ENCODE measurements at regions not wholly inside any gene's neighbourhood (a gene's known extent, or its start where the extent isn't known, plus 50 kb on each side); places are given as distances from the start of the nearest gene placed in this dataset.

DNA sequence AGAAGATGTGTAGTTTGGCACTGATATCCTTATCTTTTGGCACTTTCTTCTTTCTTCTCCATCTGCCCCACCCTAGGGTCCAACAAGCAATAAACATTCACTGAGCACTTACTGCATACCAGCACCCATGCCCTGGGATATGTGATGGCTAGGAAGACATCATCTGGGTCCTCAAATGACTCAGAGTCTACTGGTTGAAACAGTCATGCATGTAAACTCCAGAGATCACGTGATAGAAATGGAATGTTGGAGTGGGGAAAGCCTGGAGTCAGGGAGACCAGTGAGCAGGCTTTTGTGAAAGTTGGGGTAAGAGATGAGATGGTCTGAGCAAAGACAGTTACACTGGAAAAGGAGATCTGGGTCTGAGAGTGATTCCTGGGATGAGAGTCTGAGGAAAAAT, 724.9 kb upstream of the TENM4 start:
- TF ChIP-seq, protein P1, sequence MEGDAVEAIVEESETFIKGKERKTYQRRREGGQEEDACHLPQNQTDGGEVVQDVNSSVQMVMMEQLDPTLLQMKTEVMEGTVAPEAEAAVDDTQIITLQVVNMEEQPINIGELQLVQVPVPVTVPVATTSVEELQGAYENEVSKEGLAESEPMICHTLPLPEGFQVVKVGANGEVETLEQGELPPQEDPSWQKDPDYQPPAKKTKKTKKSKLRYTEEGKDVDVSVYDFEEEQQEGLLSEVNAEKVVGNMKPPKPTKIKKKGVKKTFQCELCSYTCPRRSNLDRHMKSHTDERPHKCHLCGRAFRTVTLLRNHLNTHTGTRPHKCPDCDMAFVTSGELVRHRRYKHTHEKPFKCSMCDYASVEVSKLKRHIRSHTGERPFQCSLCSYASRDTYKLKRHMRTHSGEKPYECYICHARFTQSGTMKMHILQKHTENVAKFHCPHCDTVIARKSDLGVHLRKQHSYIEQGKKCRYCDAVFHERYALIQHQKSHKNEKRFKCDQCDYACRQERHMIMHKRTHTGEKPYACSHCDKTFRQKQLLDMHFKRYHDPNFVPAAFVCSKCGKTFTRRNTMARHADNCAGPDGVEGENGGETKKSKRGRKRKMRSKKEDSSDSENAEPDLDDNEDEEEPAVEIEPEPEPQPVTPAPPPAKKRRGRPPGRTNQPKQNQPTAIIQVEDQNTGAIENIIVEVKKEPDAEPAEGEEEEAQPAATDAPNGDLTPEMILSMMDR (IDR thresholded peaks at IDR 0.05; ENCODE audit: low read length, missing control alignments) = no peak
- DNase-seq (ENCODE audit: low read depth) = no peak

DNA sequence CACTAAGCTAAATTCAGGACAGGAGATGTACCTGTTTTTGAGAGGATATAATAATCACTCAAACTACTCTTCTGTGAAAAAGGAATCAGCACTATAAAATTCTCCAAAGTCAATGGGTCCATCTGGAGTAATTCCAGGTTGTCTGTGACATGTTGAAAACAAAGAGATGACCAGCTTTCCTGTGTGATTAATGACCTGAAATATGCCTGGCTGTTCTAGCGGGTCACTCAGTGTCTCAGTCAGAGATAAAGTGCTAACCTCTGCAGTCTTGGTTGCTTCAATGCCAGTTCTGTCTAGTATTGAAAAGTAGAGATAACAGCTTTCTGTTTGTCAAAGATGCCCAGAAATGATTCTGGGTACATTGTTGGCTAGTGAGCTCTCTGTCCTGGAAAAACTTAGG, 722.6 kb upstream of the TENM4 start:
- no peak for DNase-seq (ENCODE audit: low read depth)
- H3K4me3 ChIP-seq (replicated peaks; ENCODE audit: low read depth, low read length) = no peak overlapping the region
- TF ChIP-seq, protein P1 (IDR thresholded peaks at IDR 0.05; ENCODE audit: low read length, missing control alignments) = no peak

More for the DNA sequence above, 724.9 kb upstream of the TENM4 start:
- H3K4me3 ChIP-seq (replicated peaks; ENCODE audit: low read depth, low read length) = no peak overlapping the region

DNA sequence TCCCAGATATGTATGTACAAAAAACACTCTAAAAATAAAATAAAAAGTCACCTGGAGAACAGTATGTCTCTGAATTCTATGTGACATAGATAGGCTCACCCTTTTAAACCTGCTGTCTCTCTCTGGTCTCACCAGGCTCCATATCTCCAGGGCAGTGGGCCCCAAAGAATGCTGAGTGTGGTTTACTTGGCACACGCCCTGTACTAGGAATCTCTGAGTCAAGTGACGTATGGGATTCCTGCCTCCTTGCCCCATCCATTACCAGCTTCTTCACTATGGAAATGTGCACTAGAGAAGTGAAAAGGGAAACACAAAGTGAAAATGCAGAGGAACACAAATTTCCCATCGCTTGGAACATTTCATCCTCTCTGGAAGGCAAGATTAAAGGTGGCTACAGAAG, 722.2 kb upstream of the TENM4 start:
- no peak overlapping the region for H3K4me3 ChIP-seq (replicated peaks; ENCODE audit: low read depth, low read length)
- peak; percentile 33 for DNase-seq (ENCODE audit: low read depth)
- TF ChIP-seq, protein P1 (IDR thresholded peaks at IDR 0.05; ENCODE audit: low read length, missing control alignments) = no peak

DNA sequence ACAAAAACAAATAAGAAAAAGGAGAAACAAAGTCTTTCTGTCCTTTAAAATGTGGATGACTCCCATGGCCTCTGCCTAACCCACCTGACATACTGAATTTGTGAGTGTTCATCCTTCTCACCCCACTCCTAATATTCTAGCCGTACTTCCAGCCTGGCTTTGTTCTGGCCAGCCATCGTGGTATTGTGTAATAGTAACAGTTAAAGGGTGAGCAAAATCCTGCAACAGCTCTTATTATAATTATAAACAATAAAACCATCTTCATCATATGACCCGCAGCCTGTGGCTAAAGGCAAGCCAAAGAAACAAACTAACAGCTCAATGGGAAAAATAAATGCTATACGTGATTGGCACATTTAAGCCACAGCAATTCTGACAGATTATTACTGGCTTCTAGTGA, 721.6 kb upstream of the TENM4 start:
- H3K4me3 ChIP-seq (replicated peaks; ENCODE audit: low read depth, low read length) = no peak overlapping the region
- TF ChIP-seq, protein P1 (IDR thresholded peaks at IDR 0.05; ENCODE audit: low read length, missing control alignments) = no peak
- DNase-seq (ENCODE audit: low read depth) = no peak

DNA sequence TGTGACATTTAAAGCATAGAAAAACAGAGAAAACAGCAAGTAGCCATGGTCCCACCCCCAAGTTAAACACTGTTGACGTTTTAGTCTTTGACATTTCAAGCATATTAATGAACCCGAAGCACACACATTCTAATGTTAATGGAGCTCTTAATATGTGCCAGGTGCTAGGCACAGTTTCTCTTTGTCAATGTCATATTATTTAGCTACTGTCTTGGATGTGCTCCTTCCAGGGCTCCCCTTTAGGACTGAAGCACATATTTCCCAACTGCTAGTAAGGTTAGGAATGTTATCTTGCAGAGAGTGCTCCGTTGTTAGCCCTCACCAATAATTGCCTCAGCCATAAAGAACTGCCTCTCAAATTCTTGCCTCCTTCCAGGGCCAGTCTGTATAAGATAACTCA, 716.6 kb upstream of the TENM4 start:
- DNase-seq (ENCODE audit: low read depth) = no peak
- TF ChIP-seq, protein P1 (IDR thresholded peaks at IDR 0.05; ENCODE audit: low read length, missing control alignments) = no peak
- H3K4me3 ChIP-seq (replicated peaks; ENCODE audit: low read depth, low read length) = no peak overlapping the region

DNA sequence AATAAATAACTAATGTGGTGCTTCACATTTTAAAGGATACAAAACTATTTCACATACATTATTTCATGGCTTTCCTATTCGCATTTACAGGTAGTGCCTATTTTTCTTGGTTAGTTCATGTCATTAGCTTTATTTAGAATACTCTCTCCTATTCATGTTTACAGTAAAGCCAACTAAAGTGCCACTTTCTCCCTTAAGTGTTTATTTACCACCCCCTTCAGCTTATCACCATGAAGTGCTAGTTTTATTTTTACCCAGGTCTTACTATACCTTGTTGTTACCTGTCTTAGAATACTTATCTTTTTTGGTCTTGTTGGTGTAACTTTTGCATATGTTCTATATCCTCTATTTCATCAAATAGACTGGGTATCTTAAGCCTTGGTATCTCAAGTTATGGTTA, 715.2 kb upstream of the TENM4 start:
- H3K4me3 ChIP-seq (replicated peaks; ENCODE audit: low read depth, low read length) = no peak overlapping the region
- no peak for DNase-seq (ENCODE audit: low read depth)
- TF ChIP-seq, protein P1 (IDR thresholded peaks at IDR 0.05; ENCODE audit: low read length, missing control alignments) = no peak

DNA sequence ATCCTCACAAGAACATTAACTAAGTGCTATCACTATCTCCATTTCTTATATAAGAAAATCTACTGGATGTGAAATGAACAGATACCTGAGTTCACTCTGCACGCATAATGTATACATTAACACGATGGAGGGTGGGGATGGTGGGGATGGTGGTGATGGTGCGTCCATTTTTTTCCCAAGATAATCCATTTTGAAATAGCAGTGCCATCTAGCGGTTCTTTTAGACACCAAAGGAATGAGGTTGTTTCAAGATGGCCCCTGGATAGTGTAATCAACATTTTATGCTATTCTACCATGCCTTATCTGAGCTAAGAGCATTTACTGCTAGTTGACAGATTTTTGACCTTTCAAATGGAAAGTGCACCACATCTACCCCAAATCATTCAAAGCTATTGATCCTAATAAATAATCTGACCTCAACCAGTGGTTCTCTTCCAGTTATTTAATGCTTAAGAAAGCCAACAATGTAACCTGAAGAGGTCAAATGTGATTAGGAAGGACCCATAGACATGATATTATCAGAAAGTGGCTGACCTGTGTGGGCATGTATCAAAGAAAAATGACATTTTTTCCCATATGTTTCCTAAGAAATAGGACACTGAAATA, 714.7 kb upstream of the TENM4 start:
- TF ChIP-seq, protein P1 (IDR thresholded peaks at IDR 0.05; ENCODE audit: low read length, missing control alignments) = peak; percentile 46
- no peak overlapping the region for H3K4me3 ChIP-seq (replicated peaks; ENCODE audit: low read depth, low read length)
- DNase-seq (ENCODE audit: low read depth) = peak; percentile 23
